OCI-LY7 (cell line): ENCODE measurements at regions not wholly inside any gene's neighbourhood (a gene's known extent, or its start where the extent isn't known, plus 50 kb on each side); places are given as distances from the start of the nearest gene placed in this dataset.

Source experiments
- BruUV-seq: library from RNA; stranded (reverse); fragments of 400-500 nt; replicated peaks from 2 replicates; lab custom pipeline; 2021; lab: Mats Ljungman, UMichigan
- CTCF ChIA-PET: fragments of 300-600 bp; sonication (Branson Sonifier 250); formaldehyde crosslinking; loops from one replicate; lab custom pipeline; 2022; ENCODE audit warnings: antibody characterized with exemption; ENCODE audit not compliant: unreplicated experiment; lab: Charles Lee
- POLR2A ChIA-PET: fragments of 300-600 bp; sonication (Branson Sonifier 250); formaldehyde crosslinking; loops from one replicate; lab custom pipeline; 2022; ENCODE audit warnings: antibody characterized with exemption; lab: Charles Lee
- DNase-seq: peaks from one replicate; pipeline ENCODE4 v3.0.0-alpha.2; 2015; ENCODE audit warnings: low spot score
- H2AFZ ChIP-seq: fragments of 200-600 bp; sonication (generic), shearing (Covaris generic); 2 replicates; pipeline ENCODE4 v1.6.1; 2014; ENCODE audit warnings: mild to moderate bottlenecking, antibody characterized with exemption, low read length, moderate library complexity
- H3K27ac ChIP-seq: fragments of 200-600 bp; sonication (generic); 2 replicates; pipeline ENCODE4 v1.5.1; 2014; ENCODE audit warnings: mixed run types, low read depth, mild to moderate bottlenecking, moderate library complexity, low read length, inconsistent platforms; ENCODE audit not compliant: poor library complexity, severe bottlenecking
- H3K36me3 ChIP-seq: fragments of 200-600 bp; sonication (generic); 2 replicates; pipeline ENCODE4 v1.6.1; 2014; ENCODE audit warnings: mild to moderate bottlenecking, antibody characterized with exemption, low read length, moderate library complexity, mixed read lengths; ENCODE audit not compliant: insufficient read depth
- H3K4me1 ChIP-seq: fragments of 200-600 bp; sonication (generic); 2 replicates; pipeline ENCODE4 v1.5.1; 2014; ENCODE audit warnings: mild to moderate bottlenecking, low read length; ENCODE audit not compliant: insufficient read depth, poor library complexity, severe bottlenecking
- H3K4me2 ChIP-seq: fragments of 200-600 bp; sonication (generic); 2 replicates; pipeline ENCODE4 v1.6.1; 2014; ENCODE audit warnings: mild to moderate bottlenecking, low read length
- H3K4me3 ChIP-seq: fragments of 200-600 bp; sonication (generic); 2 replicates; pipeline ENCODE4 v1.5.1; 2014; ENCODE audit warnings: mild to moderate bottlenecking, low read depth, low read length; ENCODE audit not compliant: poor library complexity, severe bottlenecking
- H3K79me2 ChIP-seq: fragments of 200-600 bp; sonication (generic); 2 replicates; pipeline ENCODE4 v1.6.1; 2016; ENCODE audit warnings: low read depth, mild to moderate bottlenecking, low read length, moderate library complexity, mixed read lengths; ENCODE audit not compliant: insufficient read depth
- H3K9me2 ChIP-seq: fragments of 200-600 bp; sonication (generic); 2 replicates; pipeline ENCODE4 v1.6.1; 2016; ENCODE audit warnings: mild to moderate bottlenecking, low read length, mixed read lengths; ENCODE audit not compliant: insufficient read depth
- H3K9me3 ChIP-seq: fragments of 200-600 bp; sonication (generic); 2 replicates; pipeline ENCODE4 v1.6.1; 2014; ENCODE audit warnings: mild to moderate bottlenecking, mixed run types, low read length, mixed read lengths
- H4K20me1 ChIP-seq: fragments of 200-600 bp; sonication (generic); 2 replicates; pipeline ENCODE4 v1.6.1; 2014; ENCODE audit warnings: mild to moderate bottlenecking, antibody characterized with exemption, low read length, moderate library complexity, mixed read lengths; ENCODE audit not compliant: insufficient read depth
- CTCF ChIP-seq: fragments of 200-600 bp; sonication (generic); conservative IDR thresholded peaks from 2 replicates; pipeline ENCODE4 v1.5.1; 2014; ENCODE audit warnings: mild to moderate bottlenecking, antibody characterized with exemption, low read length, moderate library complexity, mixed read lengths
- EZH2phosphoT487 ChIP-seq: fragments of 200-600 bp; sonication (generic); IDR thresholded peaks from 2 replicates; pipeline ENCODE4 v1.6.1; 2018; ENCODE audit warnings: low read depth, borderline replicate concordance, mild to moderate bottlenecking, mixed run types, antibody characterized with exemption, low read length, moderate library complexity, mixed read lengths
- intact Hi-C: fragments of 100-400 bp; cut with micrococcal nuclease; formaldehyde crosslinking; loops from one replicate; pipeline ENCODE4 v1.10.0; 2022; ENCODE audit not compliant: unreplicated experiment

GRCh38 chr21:22476214-22476613 is 1478.0 kb downstream of the NCAM2 start:
- no peak overlapping the region for H3K4me3 ChIP-seq
- POLR2A ChIA-PET = interaction anchor here (0.6 to 1.4 kb wide), 2 partner anchors 8 to 26 kb away, joined by 3 read pairs; no protein-coding TSS in a partner anchor
- H3K9me3 ChIP-seq = peaks cover 19% of the 10 kb centered on the region; the same call in 1 of the 2 replicates
- no peak overlapping the region for H3K4me2 ChIP-seq
- no peaks in the 10 kb centered on the region for H3K4me1 ChIP-seq
- DNase-seq = no peak
- intact Hi-C loops = no loop called here
- H3K36me3 ChIP-seq = no peaks in the 10 kb centered on the region
- no peak overlapping the region for H2AFZ ChIP-seq
- no peak for TF ChIP-seq EZH2phosphoT487
- CTCF ChIA-PET = no interaction called here
- H4K20me1 ChIP-seq = no peaks in the 10 kb centered on the region
- BruUV-seq = no TSS peak
- no peaks in the 10 kb centered on the region for H3K9me2 ChIP-seq
- no peak overlapping the region for H3K27ac ChIP-seq
- no peaks in the 10 kb centered on the region for H3K79me2 ChIP-seq

GRCh38 chr21:22476726-22477646 is 1478.8 kb downstream of the NCAM2 start:
- no peak for TF ChIP-seq CTCF
- no peak for TF ChIP-seq EZH2phosphoT487
- no TSS peak for BruUV-seq

DNA sequence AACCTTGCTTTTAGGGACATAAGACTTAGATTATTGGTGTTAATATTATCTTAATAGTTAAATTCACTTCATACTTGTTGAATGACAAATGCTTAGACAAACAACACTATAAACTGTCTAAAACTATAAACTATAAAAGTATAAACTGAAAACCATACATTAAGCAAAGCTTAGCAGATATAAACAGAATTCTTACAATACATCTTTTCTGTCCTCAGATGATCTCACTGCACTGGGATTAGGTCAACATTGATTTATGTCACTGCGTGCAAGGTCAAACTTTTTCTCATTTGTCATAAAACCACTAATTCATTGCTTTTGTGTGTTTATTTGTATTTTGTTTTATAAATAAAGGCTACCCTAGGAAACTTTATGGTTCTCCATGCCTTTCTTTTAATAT is 1491.8 kb downstream of the NCAM2 start:
- DNase-seq = no peak
- CTCF ChIA-PET = no interaction called here
- Histone ChIP-seq H3K4me2 (no peak overlapping the region), H3K9me2 (no peaks in the 10 kb centered on the region), H3K4me1 (no peaks in the 10 kb centered on the region), H3K4me3 (no peak overlapping the region), H2AFZ (no peak overlapping the region), H3K79me2 (no peaks in the 10 kb centered on the region), H3K36me3 (no peaks in the 10 kb centered on the region), H3K27ac (no peak overlapping the region), H3K9me3 (peaks cover 21% of the 10 kb centered on the region; the same call in 1 of the 2 replicates), H4K20me1 (no peaks in the 10 kb centered on the region)
- intact Hi-C loops = no loop called here
- no TSS peak for BruUV-seq
- POLR2A ChIA-PET = no interaction called here
- TF ChIP-seq EZH2phosphoT487 = no peak
- TF ChIP-seq CTCF = no peak

More at GRCh38 chr21:22476726-22477646, 1478.8 kb downstream of the NCAM2 start:
- CTCF ChIA-PET = no interaction called here
- no peak overlapping the region for H3K4me3 ChIP-seq
- no peak for DNase-seq
- no peak overlapping the region for H3K4me2 ChIP-seq
- H3K27ac ChIP-seq = no peak overlapping the region
- peaks cover 19% of the 10 kb centered on the region; the same call in 1 of the 2 replicates for H3K9me3 ChIP-seq
- H3K36me3 ChIP-seq = no peaks in the 10 kb centered on the region
- intact Hi-C loops = no loop called here
- no peak overlapping the region for H2AFZ ChIP-seq
- no peaks in the 10 kb centered on the region for H4K20me1 ChIP-seq
- POLR2A ChIA-PET = no interaction called here
- no peaks in the 10 kb centered on the region for H3K9me2 ChIP-seq
- H3K79me2 ChIP-seq = no peaks in the 10 kb centered on the region
- no peaks in the 10 kb centered on the region for H3K4me1 ChIP-seq
